Transverse colon (tissue), 4 donors: ENCODE measurements at regions not wholly inside any gene's neighbourhood (a gene's known extent, or its start where the extent isn't known, plus 50 kb on each side); places are given as distances from the start of the nearest gene placed in this dataset.

Source experiments
- CTCF ChIP-seq, 5 experiments: fragments of 200-600 bp in 3 of 5; fragments of 450-650 bp in 2 of 5; sonication (generic) in 3 of 5; IDR thresholded peaks; 1 replicate in 2 of 5; 2 replicates in 3 of 5; pipeline ENCODE4 v1.5.1; 2016 to 2017; ENCODE audit warnings: antibody characterized with exemption in 5 of 5, inconsistent platforms in 3 of 5, mild to moderate bottlenecking in 2 of 5, moderate library complexity in 1 of 5
- POLR2AphosphoS5 ChIP-seq, 3 donors: sonication (generic); formaldehyde crosslinking; IDR thresholded peaks; one replicate each; pipeline ENCODE4 v1.6.1; 2016; ENCODE audit warnings: antibody characterized with exemption in 3 of 3

GRCh38 chr2:188776634-188777033 lies 197.5 kb upstream of the COL3A1 start:
- TF ChIP-seq CTCF (IDR thresholded peaks at IDR 0.05), result no peak
- no peak for TF ChIP-seq POLR2AphosphoS5 (IDR thresholded peaks at IDR 0.05)
